Neural crest cell (in vitro differentiated cells): ENCODE measurements at regions not wholly inside any gene's neighbourhood (a gene's known extent, or its start where the extent isn't known, plus 50 kb on each side); places are given as distances from the start of the nearest gene placed in this dataset.
A peak's percentile ranks its signal among the peaks of the same experiment; 100 is the strongest.

Experiments used
- DNase-seq: peaks from one replicate; pipeline ENCODE4 v3.0.0; 2021; ENCODE audit warnings: low read depth, mixed read lengths, low spot score
- H3K27ac Mint-ChIP-seq: one replicate; pipeline ENCODE4 v1.8.0; 2021; ENCODE audit warnings: mild to moderate bottlenecking, mixed read lengths; ENCODE audit not compliant: unreplicated experiment
- H3K27me3 Mint-ChIP-seq: 2 replicates; pipeline ENCODE4 v1.8.0; 2021; ENCODE audit warnings: low read depth, mild to moderate bottlenecking, mixed read lengths
- H3K36me3 Mint-ChIP-seq: 2 replicates; pipeline ENCODE4 v1.8.0; 2021; ENCODE audit warnings: low read depth, mild to moderate bottlenecking, mixed read lengths
- H3K4me1 Mint-ChIP-seq: 2 replicates; pipeline ENCODE4 v1.8.0; 2021; ENCODE audit warnings: mixed read lengths
- H3K4me3 Mint-ChIP-seq: one replicate; pipeline ENCODE4 v1.8.0; 2021; ENCODE audit warnings: mild to moderate bottlenecking, mixed read lengths
- H3K9me3 Mint-ChIP-seq: 2 replicates; pipeline ENCODE4 v1.8.0; 2021; ENCODE audit warnings: mixed read lengths
- CTCF ChIP-seq: fragments of 200-600 bp; sonication (generic); conservative IDR thresholded peaks from 2 replicates; pipeline ENCODE4 v1.5.0; 2021; ENCODE audit warnings: antibody characterized with exemption, mild to moderate bottlenecking

GRCh38 chr15:37219211-37219701, 118.9 kb upstream of the MEIS2 start:
- no peak for TF ChIP-seq CTCF
- Mint-ChIP-seq H3K27me3 (peaks cover 6% of the 10 kb centered on the region), H3K9me3 (no peaks in the 10 kb centered on the region), H3K36me3 (no peaks in the 10 kb centered on the region), H3K4me3 (no peak overlapping the region), H3K4me1 (no peaks in the 10 kb centered on the region), H3K27ac (no peak overlapping the region)
- DNase-seq, result no peak

- H3K27me3 Mint-ChIP-seq, result peaks cover 6% of the 10 kb centered on the region
- H3K9me3 Mint-ChIP-seq, result no peaks in the 10 kb centered on the region
- no peaks in the 10 kb centered on the region for H3K4me1 Mint-ChIP-seq
- no peak for DNase-seq
- peak; percentile 21 for TF ChIP-seq CTCF
- H3K27ac Mint-ChIP-seq, result no peak overlapping the region
- no peak overlapping the region for H3K4me3 Mint-ChIP-seq
- H3K36me3 Mint-ChIP-seq, result no peaks in the 10 kb centered on the region
Observed at GRCh38 chr15:37220949-37221670, 120.8 kb upstream of the MEIS2 start.

GRCh38 chr15:37221671-37222145, 121.4 kb upstream of the MEIS2 start:
- Mint-ChIP-seq H3K36me3 (no peaks in the 10 kb centered on the region), H3K4me1 (no peaks in the 10 kb centered on the region), H3K27me3 (peaks cover 6% of the 10 kb centered on the region), H3K9me3 (no peaks in the 10 kb centered on the region), H3K27ac (no peak overlapping the region), H3K4me3 (no peak overlapping the region)
- DNase-seq, result no peak
- no peak for TF ChIP-seq CTCF

- no peak for DNase-seq
- Mint-ChIP-seq H3K36me3 (no peaks in the 10 kb centered on the region), H3K27ac (no peak overlapping the region), H3K4me1 (no peaks in the 10 kb centered on the region), H3K4me3 (no peak overlapping the region), H3K9me3 (no peaks in the 10 kb centered on the region), H3K27me3 (peaks cover 6% of the 10 kb centered on the region)
- no peak for TF ChIP-seq CTCF
Observed at GRCh38 chr15:37223089-37223488, 122.7 kb upstream of the MEIS2 start.

GRCh38 chr15:37229855-37230619, 129.7 kb upstream of the MEIS2 start:
- Mint-ChIP-seq H3K27me3 (no peaks in the 10 kb centered on the region), H3K36me3 (no peaks in the 10 kb centered on the region), H3K4me3 (no peak overlapping the region), H3K27ac (no peak overlapping the region), H3K4me1 (no peaks in the 10 kb centered on the region), H3K9me3 (peaks cover 3% of the 10 kb centered on the region)
- DNase-seq, result no peak
- TF ChIP-seq CTCF, result no peak
